Suprapubic skin (tissue), 3 donors: ENCODE measurements at regions not wholly inside any gene's neighbourhood (a gene's known extent, or its start where the extent isn't known, plus 50 kb on each side); places are given as distances from the start of the nearest gene placed in this dataset.

ENCODE experiments used
- EP300 ChIP-seq: sonication (generic); formaldehyde crosslinking; IDR thresholded peaks from one replicate; pipeline ENCODE4 v1.6.1; 2017; ENCODE audit warnings: antibody characterized with exemption
- POLR2A ChIP-seq, 2 donors: fragments of 450-650 bp; IDR thresholded peaks; one replicate each; pipeline ENCODE4 v1.6.1; 2017; ENCODE audit warnings: antibody characterized with exemption in 2 of 2, mild to moderate bottlenecking in 2 of 2, moderate library complexity in 2 of 2
- TF ChIP-seq, protein P1 (sequence below), 2 donors: fragments of 200-600 bp in 1 of 2; fragments of 450-650 bp in 1 of 2; sonication (generic) in 1 of 2; IDR thresholded peaks; one replicate each; pipeline ENCODE4 v1.5.1; 2016 to 2019; ENCODE audit warnings: antibody characterized with exemption in 2 of 2, mild to moderate bottlenecking in 1 of 2, moderate library complexity in 1 of 2

DNA sequence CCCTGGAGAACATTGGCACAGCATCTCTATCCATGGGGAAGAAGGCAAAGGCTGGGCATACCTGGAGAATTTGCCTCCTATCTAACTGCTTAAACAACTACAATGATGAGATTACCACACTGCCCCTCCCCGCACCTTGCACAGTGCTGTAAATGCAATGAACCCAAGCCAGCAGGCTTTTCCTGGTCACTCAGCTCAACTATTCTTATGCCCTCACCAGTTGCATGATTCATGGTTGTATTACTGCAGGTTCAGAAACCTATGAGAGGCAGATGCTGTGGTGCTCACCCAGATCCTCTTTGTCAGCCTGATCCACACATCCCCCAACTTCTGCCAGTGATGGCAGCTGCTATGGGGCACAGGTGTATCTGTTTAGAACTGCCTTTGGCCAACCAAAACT lies 77.7 kb upstream of the STAC start:
- TF ChIP-seq POLR2A (IDR thresholded peaks at IDR 0.05) = no peak
- TF ChIP-seq, protein P1, sequence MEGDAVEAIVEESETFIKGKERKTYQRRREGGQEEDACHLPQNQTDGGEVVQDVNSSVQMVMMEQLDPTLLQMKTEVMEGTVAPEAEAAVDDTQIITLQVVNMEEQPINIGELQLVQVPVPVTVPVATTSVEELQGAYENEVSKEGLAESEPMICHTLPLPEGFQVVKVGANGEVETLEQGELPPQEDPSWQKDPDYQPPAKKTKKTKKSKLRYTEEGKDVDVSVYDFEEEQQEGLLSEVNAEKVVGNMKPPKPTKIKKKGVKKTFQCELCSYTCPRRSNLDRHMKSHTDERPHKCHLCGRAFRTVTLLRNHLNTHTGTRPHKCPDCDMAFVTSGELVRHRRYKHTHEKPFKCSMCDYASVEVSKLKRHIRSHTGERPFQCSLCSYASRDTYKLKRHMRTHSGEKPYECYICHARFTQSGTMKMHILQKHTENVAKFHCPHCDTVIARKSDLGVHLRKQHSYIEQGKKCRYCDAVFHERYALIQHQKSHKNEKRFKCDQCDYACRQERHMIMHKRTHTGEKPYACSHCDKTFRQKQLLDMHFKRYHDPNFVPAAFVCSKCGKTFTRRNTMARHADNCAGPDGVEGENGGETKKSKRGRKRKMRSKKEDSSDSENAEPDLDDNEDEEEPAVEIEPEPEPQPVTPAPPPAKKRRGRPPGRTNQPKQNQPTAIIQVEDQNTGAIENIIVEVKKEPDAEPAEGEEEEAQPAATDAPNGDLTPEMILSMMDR (IDR thresholded peaks at IDR 0.05) = no peak
- TF ChIP-seq EP300 = no peak
